Activated T-cell treated with anti-CD3 and anti-CD28 coated beads, Interleukin-2, amount 50 U/mL, for 24 hours (primary cell): ENCODE measurements at regions not wholly inside any gene's neighbourhood (a gene's known extent, or its start where the extent isn't known, plus 50 kb on each side); places are given as distances from the start of the nearest gene placed in this dataset.

Experiments used
- DNase-seq: peaks from one replicate; pipeline ENCODE4 v3.0.0-alpha.2; 2020
- H3K27ac Mint-ChIP-seq: 2 replicates; pipeline ENCODE4 v1.8.0; 2020; ENCODE audit warnings: mild to moderate bottlenecking, mixed read lengths
- H3K27me3 Mint-ChIP-seq: 2 replicates; pipeline ENCODE4 v1.8.0; 2020; ENCODE audit warnings: mixed read lengths
- H3K36me3 Mint-ChIP-seq: 2 replicates; pipeline ENCODE4 v1.8.0; 2020; ENCODE audit warnings: low read depth, mixed read lengths
- H3K4me1 Mint-ChIP-seq: 2 replicates; pipeline ENCODE4 v1.8.0; 2020; ENCODE audit warnings: low read depth, mixed read lengths
- H3K4me3 Mint-ChIP-seq: 2 replicates; pipeline ENCODE4 v1.8.0; 2020; ENCODE audit warnings: mild to moderate bottlenecking, moderate library complexity, mixed read lengths
- H3K9me3 Mint-ChIP-seq: 2 replicates; pipeline ENCODE4 v1.8.0; 2020; ENCODE audit warnings: mixed read lengths

DNA sequence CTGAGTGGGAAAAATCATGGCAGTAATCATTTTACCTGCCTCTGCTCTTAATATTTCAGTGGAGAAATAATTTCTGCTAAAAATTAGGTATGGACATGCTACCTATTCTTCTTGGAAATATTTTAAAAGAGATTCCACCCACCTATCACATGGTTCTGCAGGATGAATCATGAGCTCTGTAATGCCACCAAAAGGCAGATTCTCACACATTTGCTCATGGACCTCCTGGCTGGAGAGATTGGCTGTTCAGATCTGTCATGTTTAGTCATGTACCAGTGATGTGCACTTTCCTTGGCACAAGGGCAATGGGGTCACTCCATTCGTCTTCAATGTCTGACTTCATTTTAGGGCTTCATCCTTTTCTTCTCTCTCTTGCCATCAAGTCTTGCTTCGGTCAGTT is 101.8 kb upstream of the MBNL2 start:
- Mint-ChIP-seq H3K27me3 (peaks cover 53% of the 10 kb centered on the region), H3K4me3 (no peak overlapping the region), H3K9me3 (no peaks in the 10 kb centered on the region), H3K4me1 (peaks cover 27% of the 10 kb centered on the region), H3K36me3 (no peaks in the 10 kb centered on the region), H3K27ac (no peak overlapping the region)
- DNase-seq, result no peak

DNA sequence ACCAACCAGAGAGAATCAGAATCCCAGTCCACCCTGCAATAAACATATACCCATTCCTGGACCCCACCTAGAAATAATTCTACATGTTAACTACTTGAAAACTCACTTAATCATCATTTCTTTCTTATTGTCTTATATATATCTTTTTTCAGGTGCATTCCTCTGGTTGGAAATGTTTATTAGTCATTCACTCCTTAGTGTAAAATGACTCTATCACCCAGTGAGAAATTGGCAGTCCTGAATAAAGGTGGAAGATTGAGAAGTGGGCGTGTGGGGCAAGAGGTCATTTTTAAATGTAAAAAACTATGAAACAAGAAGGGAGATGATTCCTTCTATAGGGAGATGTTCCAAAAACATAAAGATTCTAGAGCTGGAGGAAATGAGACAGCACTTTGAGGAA is 101.2 kb upstream of the MBNL2 start:
- Mint-ChIP-seq H3K36me3 (no peaks in the 10 kb centered on the region), H3K9me3 (no peaks in the 10 kb centered on the region), H3K4me3 (no peak overlapping the region), H3K27me3 (peaks cover 51% of the 10 kb centered on the region), H3K4me1 (peaks cover 33% of the 10 kb centered on the region), H3K27ac (no peak overlapping the region)
- no peak for DNase-seq

DNA sequence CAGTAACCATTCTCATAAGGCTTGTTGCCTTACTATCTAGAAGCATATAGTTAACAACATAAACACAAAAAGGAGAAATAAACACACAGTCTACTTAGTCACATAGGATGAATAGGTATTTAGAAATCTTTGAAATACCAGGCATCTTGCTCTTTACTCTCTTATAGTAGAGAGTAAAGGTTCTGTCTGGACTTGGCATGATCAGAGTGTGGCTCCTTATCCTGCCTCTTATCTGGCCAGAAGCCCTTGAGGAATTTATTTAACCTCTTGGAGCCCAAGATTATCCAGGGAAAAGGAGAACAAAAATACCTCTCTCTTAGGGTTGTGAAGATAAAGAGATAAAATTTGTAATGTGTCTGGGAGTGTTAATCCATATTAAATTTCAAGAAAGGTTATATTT is 100.2 kb upstream of the MBNL2 start:
- H3K9me3 Mint-ChIP-seq, result no peaks in the 10 kb centered on the region
- no peak for DNase-seq
- H3K4me1 Mint-ChIP-seq, result peaks cover 38% of the 10 kb centered on the region
- H3K27ac Mint-ChIP-seq, result no peak overlapping the region
- H3K4me3 Mint-ChIP-seq, result no peak overlapping the region
- H3K36me3 Mint-ChIP-seq, result no peaks in the 10 kb centered on the region
- H3K27me3 Mint-ChIP-seq, result peaks cover 46% of the 10 kb centered on the region

DNA sequence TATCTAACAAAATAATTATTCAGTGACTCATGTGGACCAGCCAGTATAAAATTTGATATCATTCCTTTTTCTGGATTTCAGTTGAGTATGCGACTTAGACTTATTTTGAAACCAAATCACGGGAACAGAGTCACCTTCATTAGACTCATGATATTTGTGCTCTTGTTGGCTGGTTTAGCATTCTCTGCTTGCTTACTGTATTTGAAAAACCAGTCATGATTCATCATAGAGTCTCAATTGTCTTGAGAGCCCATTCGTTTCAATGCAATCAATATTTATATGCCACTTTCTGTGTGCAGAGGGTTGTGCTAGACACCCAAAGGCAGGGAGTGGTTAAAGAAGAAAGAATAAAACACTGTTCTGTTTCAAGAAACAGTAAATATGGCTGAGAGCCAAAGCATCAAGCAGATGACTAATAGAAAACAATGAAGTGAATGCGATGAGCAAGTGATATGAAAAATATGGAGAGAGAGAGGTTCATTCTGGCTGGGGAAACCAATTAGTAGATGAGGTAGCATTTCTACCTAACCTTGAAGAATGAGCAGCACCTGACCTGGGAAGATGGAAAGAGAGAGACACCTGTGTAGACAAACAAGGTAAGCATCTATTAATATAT is 99.6 kb upstream of the MBNL2 start:
- Mint-ChIP-seq H3K9me3 (no peaks in the 10 kb centered on the region), H3K27ac (no peak overlapping the region), H3K4me3 (no peak overlapping the region), H3K4me1 (peaks cover 43% of the 10 kb centered on the region), H3K36me3 (no peaks in the 10 kb centered on the region), H3K27me3 (peaks cover 49% of the 10 kb centered on the region)
- no peak for DNase-seq

DNA sequence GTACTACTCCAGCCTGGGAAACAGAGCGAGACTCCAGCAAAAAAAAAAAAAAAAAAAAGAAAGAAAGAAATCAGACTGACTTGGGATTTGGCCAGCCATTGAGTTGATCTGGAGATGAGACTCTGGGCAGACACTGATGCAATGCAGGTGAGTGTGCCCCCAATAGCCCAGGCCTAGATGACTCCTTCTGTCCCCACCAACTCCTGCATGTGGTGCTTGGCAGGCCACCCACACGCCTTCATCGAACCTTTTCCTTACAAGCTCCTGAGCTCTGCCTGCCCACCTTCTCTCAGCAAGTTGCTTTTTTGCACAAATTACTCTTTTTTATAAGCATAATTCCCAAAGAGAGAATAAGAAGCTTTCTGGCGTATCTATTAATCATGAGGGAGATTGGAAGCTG is 97.9 kb upstream of the MBNL2 start:
- H3K4me3 Mint-ChIP-seq, result no peak overlapping the region
- H3K27ac Mint-ChIP-seq, result no peak overlapping the region
- H3K9me3 Mint-ChIP-seq, result no peaks in the 10 kb centered on the region
- H3K4me1 Mint-ChIP-seq, result peaks cover 44% of the 10 kb centered on the region
- DNase-seq, result no peak
- no peaks in the 10 kb centered on the region for H3K36me3 Mint-ChIP-seq
- H3K27me3 Mint-ChIP-seq, result peaks cover 48% of the 10 kb centered on the region

DNA sequence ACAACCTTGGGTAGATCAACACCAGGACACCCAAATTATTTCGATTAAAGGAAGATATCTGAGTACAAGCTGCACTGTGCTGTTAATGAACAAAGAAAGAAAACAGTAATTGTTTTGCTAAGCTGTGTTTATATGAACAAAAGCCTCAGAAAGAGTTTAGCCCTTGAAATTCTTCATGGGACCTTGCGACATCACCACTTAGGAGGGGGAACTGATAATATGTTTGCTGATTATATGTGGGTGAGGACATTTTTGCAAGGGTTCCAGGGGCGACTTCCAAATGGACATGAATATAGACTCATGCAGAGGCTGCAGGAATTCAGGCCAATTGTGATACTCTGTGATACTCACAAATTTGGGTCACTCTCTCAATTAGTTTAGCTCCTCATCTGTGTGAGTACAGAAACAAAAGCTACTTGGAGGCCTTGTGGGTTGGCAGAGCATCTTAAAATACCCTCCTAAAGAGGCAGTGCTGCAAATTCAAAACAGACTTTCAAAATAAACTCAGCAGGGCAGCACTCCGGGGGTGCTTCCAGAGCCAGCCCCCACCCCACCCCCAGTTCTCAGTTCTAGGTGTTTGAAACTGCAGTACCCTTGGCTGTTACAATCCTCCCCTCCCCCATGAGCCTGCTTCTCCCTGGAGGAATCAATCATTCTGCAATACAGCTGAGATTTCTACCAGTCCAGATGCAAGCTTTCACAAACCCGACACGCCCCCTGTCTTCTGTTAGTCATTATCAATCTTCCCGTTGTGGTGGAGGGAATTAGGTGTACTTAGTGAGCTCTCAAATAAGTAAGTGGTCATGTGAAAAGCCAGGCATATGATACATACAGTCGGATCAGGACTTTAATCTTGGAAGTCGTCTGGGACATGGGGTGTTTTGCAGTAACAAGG is 97.0 kb upstream of the MBNL2 start:
- H3K4me1 Mint-ChIP-seq, result peaks cover 44% of the 10 kb centered on the region
- H3K27me3 Mint-ChIP-seq, result peaks cover 51% of the 10 kb centered on the region
- H3K9me3 Mint-ChIP-seq, result no peaks in the 10 kb centered on the region
- H3K36me3 Mint-ChIP-seq, result no peaks in the 10 kb centered on the region
- no peak for DNase-seq
- peak overlapping the region; percentile 48 for H3K27ac Mint-ChIP-seq
- H3K4me3 Mint-ChIP-seq, result no peak overlapping the region

DNA sequence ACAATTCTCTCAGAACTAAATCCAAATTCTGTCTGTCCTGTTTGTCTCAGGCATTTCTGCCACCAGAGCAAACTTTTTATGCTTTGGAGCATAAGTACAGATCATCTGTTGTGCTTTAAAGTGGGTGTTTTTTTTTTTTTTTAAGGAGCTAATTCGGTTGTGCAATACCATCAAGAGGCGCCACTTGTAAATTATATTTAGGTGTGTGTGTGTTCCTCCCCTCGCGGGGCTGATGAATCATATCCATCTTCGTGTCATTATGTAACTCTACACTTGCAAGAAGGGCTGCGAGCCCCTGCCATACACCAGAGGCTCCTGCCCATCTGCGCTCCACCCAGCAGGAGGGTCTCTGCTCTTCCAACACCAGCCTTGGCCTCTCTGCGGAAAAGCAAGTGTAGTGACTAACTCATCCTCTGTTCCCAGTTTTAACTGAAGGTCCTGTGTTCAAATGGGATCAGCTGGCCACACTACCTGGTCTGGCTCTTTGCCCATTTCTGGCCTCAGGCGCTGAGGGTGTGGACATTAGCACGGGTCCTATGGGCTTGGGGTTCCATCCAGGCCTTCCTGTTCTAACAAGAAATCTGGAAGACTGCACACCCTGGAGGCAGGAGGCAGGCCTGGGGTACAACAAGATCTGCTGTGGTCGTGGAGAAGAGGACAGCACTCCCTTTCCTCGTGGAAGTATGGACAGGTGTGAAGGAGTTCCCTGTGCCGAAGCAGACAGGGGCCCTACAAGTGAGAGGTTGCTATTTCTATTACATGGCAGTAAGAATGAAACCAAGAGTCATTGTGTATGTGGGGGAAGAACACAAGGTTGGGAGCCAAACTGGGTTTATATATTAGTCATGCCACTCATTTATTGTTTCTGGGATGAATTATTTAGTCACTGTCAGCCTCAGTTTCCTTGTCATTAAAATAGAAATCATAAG is 96.1 kb upstream of the MBNL2 start:
- Mint-ChIP-seq H3K27me3 (peaks cover 47% of the 10 kb centered on the region), H3K27ac (peak overlapping the region; percentile 77), H3K4me1 (peaks cover 36% of the 10 kb centered on the region), H3K4me3 (no peak overlapping the region), H3K36me3 (no peaks in the 10 kb centered on the region), H3K9me3 (no peaks in the 10 kb centered on the region)
- DNase-seq, result peak; percentile 41

DNA sequence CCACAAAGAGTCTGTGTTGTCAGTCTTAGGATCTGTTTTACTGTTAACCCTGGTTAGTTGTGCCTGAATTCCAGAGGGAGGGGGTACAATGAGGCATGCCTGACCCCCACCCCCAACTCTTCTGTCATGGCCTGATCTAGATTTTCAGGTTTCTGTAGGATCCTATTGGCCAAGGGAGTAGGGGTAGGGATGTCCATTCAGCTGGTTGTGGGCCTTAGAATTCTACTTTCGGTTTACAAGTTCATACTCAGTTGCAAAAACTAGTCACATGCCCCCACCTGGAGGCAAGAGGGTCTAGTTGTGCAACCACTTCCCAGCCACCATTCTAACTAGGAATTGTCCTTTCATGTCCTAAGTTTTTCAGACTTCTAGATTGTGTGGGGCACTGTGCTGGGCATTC is 94.3 kb upstream of the MBNL2 start:
- H3K36me3 Mint-ChIP-seq, result no peaks in the 10 kb centered on the region
- peaks cover 38% of the 10 kb centered on the region for H3K27me3 Mint-ChIP-seq
- H3K9me3 Mint-ChIP-seq, result no peaks in the 10 kb centered on the region
- H3K27ac Mint-ChIP-seq, result no peak overlapping the region
- H3K4me3 Mint-ChIP-seq, result no peak overlapping the region
- DNase-seq, result no peak
- peaks cover 32% of the 10 kb centered on the region for H3K4me1 Mint-ChIP-seq

DNA sequence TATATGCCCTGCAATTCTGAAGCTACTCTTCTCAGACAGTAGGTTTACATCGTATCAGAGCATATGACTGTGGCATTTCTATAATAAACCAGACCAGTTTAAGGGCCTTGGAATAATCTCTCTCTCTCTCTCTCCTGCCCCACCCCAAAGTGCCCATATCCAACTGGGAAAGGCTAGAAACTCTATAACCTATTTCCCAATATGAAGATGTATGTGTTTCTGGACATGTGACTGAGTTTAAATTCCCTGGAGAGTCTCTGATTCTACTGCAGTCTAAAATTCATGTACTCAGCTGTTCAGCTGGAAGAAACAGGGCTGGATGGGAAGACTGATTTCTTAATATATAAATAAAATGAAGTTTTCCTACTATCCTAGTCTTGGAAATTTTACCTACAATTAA is 91.9 kb upstream of the MBNL2 start:
- no peaks in the 10 kb centered on the region for H3K9me3 Mint-ChIP-seq
- H3K4me3 Mint-ChIP-seq, result no peak overlapping the region
- H3K4me1 Mint-ChIP-seq, result peaks cover 23% of the 10 kb centered on the region
- peaks cover 22% of the 10 kb centered on the region for H3K27me3 Mint-ChIP-seq
- no peaks in the 10 kb centered on the region for H3K36me3 Mint-ChIP-seq
- DNase-seq, result no peak
- H3K27ac Mint-ChIP-seq, result no peak overlapping the region

DNA sequence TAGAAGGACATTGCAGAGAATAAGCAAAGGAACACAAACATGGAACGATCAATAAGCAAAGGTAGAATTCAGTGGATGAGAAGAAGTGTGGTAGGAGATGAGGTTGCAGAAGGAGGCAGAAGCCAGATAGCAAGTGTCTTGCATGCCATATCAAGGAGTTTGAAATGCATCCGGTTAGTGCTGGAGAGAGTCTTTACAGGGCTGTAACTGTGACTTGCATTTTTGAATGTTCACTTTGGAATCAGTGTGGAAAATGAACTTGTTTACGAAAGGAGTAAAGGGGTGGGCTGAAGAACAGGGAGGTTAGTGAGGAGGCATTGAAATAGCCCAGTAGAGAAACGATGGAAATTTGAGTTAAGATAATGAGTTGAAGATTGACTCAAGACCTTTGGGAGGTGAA is 90.7 kb upstream of the MBNL2 start:
- H3K27me3 Mint-ChIP-seq, result peaks cover 18% of the 10 kb centered on the region
- H3K4me3 Mint-ChIP-seq, result no peak overlapping the region
- no peaks in the 10 kb centered on the region for H3K36me3 Mint-ChIP-seq
- H3K27ac Mint-ChIP-seq, result no peak overlapping the region
- DNase-seq, result no peak
- no peaks in the 10 kb centered on the region for H3K9me3 Mint-ChIP-seq
- H3K4me1 Mint-ChIP-seq, result peaks cover 11% of the 10 kb centered on the region

DNA sequence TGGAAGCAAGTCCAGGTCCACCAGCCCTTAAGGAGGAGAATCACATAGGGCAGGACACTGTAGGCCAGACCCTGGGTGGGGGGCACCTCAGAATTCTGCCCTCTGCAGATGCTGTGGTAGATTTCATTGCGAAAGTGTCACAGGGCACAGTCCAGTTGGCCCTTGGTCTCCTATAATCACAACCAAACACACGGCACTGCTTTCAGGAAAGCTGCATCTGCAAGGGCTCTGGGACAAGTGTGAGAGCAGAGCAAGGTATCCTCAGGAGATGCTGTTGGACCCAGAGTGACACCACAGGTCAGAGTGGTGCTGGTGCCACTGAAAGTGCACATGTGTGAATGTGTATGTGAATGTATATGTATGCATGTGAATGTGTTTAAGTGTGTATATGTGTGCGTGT is 88.6 kb upstream of the MBNL2 start:
- Mint-ChIP-seq H3K27me3 (peaks cover 9% of the 10 kb centered on the region), H3K36me3 (no peaks in the 10 kb centered on the region), H3K9me3 (no peaks in the 10 kb centered on the region), H3K27ac (no peak overlapping the region), H3K4me1 (no peaks in the 10 kb centered on the region), H3K4me3 (no peak overlapping the region)
- no peak for DNase-seq

DNA sequence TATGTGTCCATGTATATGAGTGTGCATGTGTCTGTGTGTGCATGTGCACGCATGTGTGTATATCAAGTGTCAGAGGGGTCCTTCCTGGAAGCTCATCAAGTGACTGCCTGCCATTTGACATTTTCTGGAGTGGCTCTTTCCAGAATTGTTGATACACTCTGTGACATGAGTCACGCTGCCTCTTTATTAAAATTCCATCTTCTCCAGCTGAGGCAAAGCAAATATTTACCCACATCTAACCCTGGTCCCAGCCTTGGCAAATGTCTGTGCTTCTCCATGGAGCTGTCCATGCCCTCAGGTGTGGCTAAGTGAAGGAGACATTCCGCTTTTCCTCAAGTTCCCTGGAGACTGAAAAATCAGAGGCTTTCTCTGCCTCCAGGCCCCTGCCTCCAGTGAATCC is 88.2 kb upstream of the MBNL2 start:
- no peak for DNase-seq
- Mint-ChIP-seq H3K4me1 (no peaks in the 10 kb centered on the region), H3K27me3 (peaks cover 5% of the 10 kb centered on the region), H3K27ac (no peak overlapping the region), H3K9me3 (no peaks in the 10 kb centered on the region), H3K36me3 (no peaks in the 10 kb centered on the region), H3K4me3 (no peak overlapping the region)

DNA sequence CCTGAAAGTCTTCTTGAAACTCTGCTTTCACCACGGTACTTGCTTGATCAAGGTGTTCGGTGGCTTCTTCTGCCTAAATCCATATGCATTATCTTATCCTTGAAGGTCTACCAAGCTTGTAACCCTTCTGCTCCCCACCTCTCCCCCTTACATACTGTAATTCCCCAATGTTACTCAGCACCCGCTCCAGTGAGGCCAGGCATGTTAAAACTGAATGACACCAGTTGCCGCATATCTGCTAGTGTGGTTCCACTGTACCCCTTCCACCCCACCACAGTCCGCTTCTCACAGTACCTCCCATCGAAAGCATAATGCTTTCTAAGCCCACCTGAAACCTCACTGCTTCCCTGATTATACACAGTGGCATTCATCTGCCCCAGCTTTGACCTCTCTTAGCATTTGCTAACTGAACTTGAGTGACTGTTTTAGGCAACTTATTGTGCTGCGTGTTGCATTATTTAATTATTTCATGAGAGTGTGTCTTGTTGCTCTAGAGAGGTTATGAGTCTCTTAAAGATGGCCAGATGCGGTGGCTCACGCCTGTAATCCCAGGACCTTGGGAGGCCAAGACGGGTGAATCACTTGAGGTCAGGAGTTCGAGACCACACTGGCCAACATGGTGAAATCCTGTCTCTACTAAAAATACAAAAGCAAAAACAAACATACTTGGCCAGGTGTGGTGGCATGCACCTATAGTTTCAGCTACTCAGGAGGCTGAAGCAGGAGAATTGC is 87.6 kb upstream of the MBNL2 start:
- H3K27ac Mint-ChIP-seq, result no peak overlapping the region
- no peaks in the 10 kb centered on the region for H3K4me1 Mint-ChIP-seq
- no peaks in the 10 kb centered on the region for H3K9me3 Mint-ChIP-seq
- DNase-seq, result no peak
- H3K27me3 Mint-ChIP-seq, result peaks cover under 1% of the 10 kb centered on the region
- H3K4me3 Mint-ChIP-seq, result no peak overlapping the region
- no peaks in the 10 kb centered on the region for H3K36me3 Mint-ChIP-seq

DNA sequence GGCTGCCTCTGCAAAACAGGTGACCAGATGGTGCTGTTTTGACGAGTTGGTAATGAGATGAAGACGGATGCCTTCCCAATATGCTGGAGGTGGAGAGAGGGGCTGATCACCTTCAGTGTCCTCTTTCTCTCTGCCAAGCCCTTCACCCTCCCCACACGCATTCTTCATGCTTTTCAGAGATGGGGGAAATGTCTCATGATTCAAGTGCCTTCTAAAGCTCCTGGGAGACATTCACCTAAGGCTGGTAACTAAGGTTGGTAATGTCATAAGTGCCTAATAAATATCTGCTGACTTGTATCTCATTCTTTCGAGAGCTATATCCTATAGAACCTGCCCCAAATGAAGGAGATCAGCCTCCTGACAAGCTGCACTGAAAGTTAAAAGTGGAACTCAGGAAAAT is 86.2 kb upstream of the MBNL2 start:
- H3K9me3 Mint-ChIP-seq, result no peaks in the 10 kb centered on the region
- no peaks in the 10 kb centered on the region for H3K4me1 Mint-ChIP-seq
- H3K36me3 Mint-ChIP-seq, result no peaks in the 10 kb centered on the region
- no peak overlapping the region for H3K27ac Mint-ChIP-seq
- H3K4me3 Mint-ChIP-seq, result no peak overlapping the region
- no peak for DNase-seq
- H3K27me3 Mint-ChIP-seq, result peaks cover 7% of the 10 kb centered on the region
